ENCODE measurements at regions not wholly inside any gene's neighbourhood (a gene's known extent, or its start where the extent isn't known, plus 50 kb on each side); places are given as distances from the start of the nearest gene placed in this dataset.

- H3K27me3 ChIP-seq (ENCODE audit: insufficient read depth, low read length, poor library complexity, severe bottlenecking) = no peaks in the 10 kb centered on the region
- H3F3A ChIP-seq (ENCODE audit: low read depth) = no peaks in the 10 kb centered on the region
- no peaks in the 10 kb centered on the region for H3K79me2 ChIP-seq (ENCODE audit: insufficient read depth, low read length)
- H4K20me1 ChIP-seq (ENCODE audit: insufficient read depth, low read length, poor library complexity, severe bottlenecking) = no peaks in the 10 kb centered on the region
- TF ChIP-seq, protein P1, sequence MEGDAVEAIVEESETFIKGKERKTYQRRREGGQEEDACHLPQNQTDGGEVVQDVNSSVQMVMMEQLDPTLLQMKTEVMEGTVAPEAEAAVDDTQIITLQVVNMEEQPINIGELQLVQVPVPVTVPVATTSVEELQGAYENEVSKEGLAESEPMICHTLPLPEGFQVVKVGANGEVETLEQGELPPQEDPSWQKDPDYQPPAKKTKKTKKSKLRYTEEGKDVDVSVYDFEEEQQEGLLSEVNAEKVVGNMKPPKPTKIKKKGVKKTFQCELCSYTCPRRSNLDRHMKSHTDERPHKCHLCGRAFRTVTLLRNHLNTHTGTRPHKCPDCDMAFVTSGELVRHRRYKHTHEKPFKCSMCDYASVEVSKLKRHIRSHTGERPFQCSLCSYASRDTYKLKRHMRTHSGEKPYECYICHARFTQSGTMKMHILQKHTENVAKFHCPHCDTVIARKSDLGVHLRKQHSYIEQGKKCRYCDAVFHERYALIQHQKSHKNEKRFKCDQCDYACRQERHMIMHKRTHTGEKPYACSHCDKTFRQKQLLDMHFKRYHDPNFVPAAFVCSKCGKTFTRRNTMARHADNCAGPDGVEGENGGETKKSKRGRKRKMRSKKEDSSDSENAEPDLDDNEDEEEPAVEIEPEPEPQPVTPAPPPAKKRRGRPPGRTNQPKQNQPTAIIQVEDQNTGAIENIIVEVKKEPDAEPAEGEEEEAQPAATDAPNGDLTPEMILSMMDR (conservative IDR thresholded peaks at IDR 0.05; ENCODE audit: low read length) = no peak
- no peak for TF ChIP-seq EZH2phosphoT487 (IDR thresholded peaks at IDR 0.05; ENCODE audit: borderline replicate concordance)
- H3K4me2 ChIP-seq (ENCODE audit: low read depth, low read length, poor library complexity, severe bottlenecking) = no peak overlapping the region
- no peaks in the 10 kb centered on the region for H3K36me3 ChIP-seq (ENCODE audit: insufficient read depth, low read length)
- no peak overlapping the region for H2AFZ ChIP-seq (ENCODE audit: low read length)
- no peaks in the 10 kb centered on the region for H3K9me3 ChIP-seq (ENCODE audit: insufficient read depth, low read depth, low read length)
- H3K9ac ChIP-seq (ENCODE audit: low read depth, low read length, poor library complexity, severe bottlenecking) = no peak overlapping the region
- H3K4me1 ChIP-seq (ENCODE audit: insufficient read depth, low read length, poor library complexity, severe bottlenecking) = no peaks in the 10 kb centered on the region
- H3K9me2 ChIP-seq (replicated peaks; ENCODE audit: low read depth, low read length) = no peaks in the 10 kb centered on the region
- H3K4me3 ChIP-seq (ENCODE audit: low read length, poor library complexity, severe bottlenecking) = no peak overlapping the region
Observed at GRCh38 chr2:18915227-18915626, 325.9 kb upstream of the NT5C1B start.

DNA sequence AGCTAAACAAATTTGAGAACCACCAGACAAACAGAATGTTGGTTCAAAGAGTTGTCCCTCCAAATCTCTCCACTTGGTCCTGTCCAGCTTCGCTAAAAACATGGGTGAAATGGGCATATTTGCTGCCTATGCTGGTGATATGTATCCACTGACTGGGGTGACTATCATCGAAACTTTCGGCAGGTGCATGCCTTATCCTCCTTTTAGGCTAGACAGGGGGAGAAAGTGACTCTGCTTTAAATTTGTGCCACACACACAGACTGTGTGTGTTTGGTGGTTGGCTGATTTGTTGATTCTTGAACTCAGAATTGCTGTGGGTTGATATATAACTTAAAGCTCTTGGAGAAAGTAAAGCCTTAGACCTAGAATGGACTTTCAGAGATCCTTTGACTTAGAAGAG is 324.1 kb upstream of the NT5C1B start:
- Histone ChIP-seq H3K4me2 (ENCODE audit: low read depth, low read length, poor library complexity, severe bottlenecking) (no peak overlapping the region), H4K20me1 (ENCODE audit: insufficient read depth, low read length, poor library complexity, severe bottlenecking) (no peaks in the 10 kb centered on the region), H3K36me3 (ENCODE audit: insufficient read depth, low read length) (no peaks in the 10 kb centered on the region), H3K79me2 (ENCODE audit: insufficient read depth, low read length) (no peaks in the 10 kb centered on the region), H2AFZ (ENCODE audit: low read length) (no peak overlapping the region), H3K9me2 (replicated peaks; ENCODE audit: low read depth, low read length) (no peaks in the 10 kb centered on the region), H3F3A (ENCODE audit: low read depth) (no peaks in the 10 kb centered on the region), H3K9me3 (ENCODE audit: insufficient read depth, low read depth, low read length) (no peaks in the 10 kb centered on the region), H3K9ac (ENCODE audit: low read depth, low read length, poor library complexity, severe bottlenecking) (no peak overlapping the region), H3K4me3 (ENCODE audit: low read length, poor library complexity, severe bottlenecking) (no peak overlapping the region), H3K4me1 (ENCODE audit: insufficient read depth, low read length, poor library complexity, severe bottlenecking) (no peaks in the 10 kb centered on the region), H3K27me3 (ENCODE audit: insufficient read depth, low read length, poor library complexity, severe bottlenecking) (no peaks in the 10 kb centered on the region)
- TF ChIP-seq EZH2phosphoT487 (IDR thresholded peaks at IDR 0.05; ENCODE audit: borderline replicate concordance) = no peak
- TF ChIP-seq, protein P1 (conservative IDR thresholded peaks at IDR 0.05; ENCODE audit: low read length) = no peak

DNA sequence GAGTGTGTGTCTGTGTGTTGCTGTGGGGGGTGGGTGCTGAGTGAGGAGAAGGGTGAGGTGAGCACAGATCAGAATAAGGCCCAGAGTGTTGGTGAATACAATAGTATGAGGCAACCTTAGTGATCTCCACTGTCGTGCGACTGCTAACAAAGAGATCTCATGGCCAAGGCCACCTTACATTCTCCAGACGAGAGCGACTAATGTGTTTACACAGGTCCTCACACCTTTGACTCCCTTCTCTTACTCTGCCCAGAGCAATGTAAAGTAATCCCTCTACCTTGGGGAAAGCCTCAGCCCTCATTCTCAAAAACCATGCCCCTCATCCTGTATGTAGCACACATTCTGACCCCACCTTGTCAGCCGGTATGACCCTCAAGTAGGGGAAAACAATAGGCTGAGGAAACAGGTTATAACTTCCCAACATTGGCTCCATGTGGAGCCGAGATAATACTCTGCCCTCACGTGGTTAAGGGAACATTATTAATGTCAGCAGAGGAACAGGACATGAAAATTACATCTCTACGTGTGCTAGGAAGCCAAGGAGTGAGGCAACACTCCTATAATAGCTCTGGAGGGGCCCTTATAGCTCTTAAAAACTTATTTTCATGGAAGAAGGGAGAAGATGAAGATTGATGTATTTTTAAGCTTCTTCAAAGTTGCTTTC is 323.0 kb upstream of the NT5C1B start:
- H4K20me1 ChIP-seq (ENCODE audit: insufficient read depth, low read length, poor library complexity, severe bottlenecking) = no peaks in the 10 kb centered on the region
- H3K4me3 ChIP-seq (ENCODE audit: low read length, poor library complexity, severe bottlenecking) = no peak overlapping the region
- no peak overlapping the region for H3K4me2 ChIP-seq (ENCODE audit: low read depth, low read length, poor library complexity, severe bottlenecking)
- no peak overlapping the region for H2AFZ ChIP-seq (ENCODE audit: low read length)
- H3K79me2 ChIP-seq (ENCODE audit: insufficient read depth, low read length) = no peaks in the 10 kb centered on the region
- H3F3A ChIP-seq (ENCODE audit: low read depth) = no peaks in the 10 kb centered on the region
- no peak overlapping the region for H3K9ac ChIP-seq (ENCODE audit: low read depth, low read length, poor library complexity, severe bottlenecking)
- H3K4me1 ChIP-seq (ENCODE audit: insufficient read depth, low read length, poor library complexity, severe bottlenecking) = no peaks in the 10 kb centered on the region
- TF ChIP-seq EZH2phosphoT487 (IDR thresholded peaks at IDR 0.05; ENCODE audit: borderline replicate concordance) = no peak
- TF ChIP-seq, protein P1 (conservative IDR thresholded peaks at IDR 0.05; ENCODE audit: low read length) = no peak
- no peaks in the 10 kb centered on the region for H3K27me3 ChIP-seq (ENCODE audit: insufficient read depth, low read length, poor library complexity, severe bottlenecking)
- no peaks in the 10 kb centered on the region for H3K9me2 ChIP-seq (replicated peaks; ENCODE audit: low read depth, low read length)
- no peaks in the 10 kb centered on the region for H3K36me3 ChIP-seq (ENCODE audit: insufficient read depth, low read length)
- H3K9me3 ChIP-seq (ENCODE audit: insufficient read depth, low read depth, low read length) = no peaks in the 10 kb centered on the region

All from Loucy (cell line).